GM21529 (cell line): ENCODE measurements at regions not wholly inside any gene's neighbourhood (a gene's known extent, or its start where the extent isn't known, plus 50 kb on each side); places are given as distances from the start of the nearest gene placed in this dataset.
"Not testable (repeated sequence)": the region's sequence is repeated elsewhere in the genome, so short reads cannot be mapped to it uniquely, and the experiment has no call there.

ENCODE experiments used
- ATAC-seq: cut with Tn5 transposase; IDR thresholded peaks from one replicate; pipeline ENCODE4 v1.9.1; 2021; ENCODE audit not compliant: unreplicated experiment

GRCh38 chr13:99796175-99796819, 175.3 kb downstream of the ZIC5 start:
- ATAC-seq = no peak

- no peak for ATAC-seq
These were observed 179.3 kb downstream of the ZIC5 start for GRCh38 chr13:99792079-99792921.

GRCh38 chr13:99782669-99783068, 188.9 kb downstream of the ZIC5 start:
- no peak for ATAC-seq

GRCh38 chr13:99778500-99778899, 193.1 kb downstream of the ZIC5 start:
- ATAC-seq = no peak

GRCh38 chr13:99777873-99778272, 193.7 kb downstream of the ZIC5 start:
- no peak for ATAC-seq

GRCh38 chr13:99774644-99775043, 196.9 kb downstream of the ZIC5 start:
- ATAC-seq = no peak

GRCh38 chr13:99768986-99769385, 202.6 kb downstream of the ZIC5 start:
- no peak for ATAC-seq

- ATAC-seq = no peak
These were observed 204.9 kb downstream of the ZIC5 start for GRCh38 chr13:99766641-99767045.

GRCh38 chr13:99765869-99766268, 205.7 kb downstream of the ZIC5 start:
- ATAC-seq = no peak

- no peak for ATAC-seq
These were observed 211.1 kb downstream of the ZIC5 start for GRCh38 chr13:99760456-99760855.

- ATAC-seq = no peak
These were observed 212.4 kb downstream of the ZIC5 start for GRCh38 chr13:99759163-99759552.

GRCh38 chr13:99758460-99759162, 213.0 kb downstream of the ZIC5 start:
- ATAC-seq = no peak

GRCh38 chr13:99757756-99758459, 213.7 kb downstream of the ZIC5 start:
- no peak for ATAC-seq

GRCh38 chr13:99756281-99756680, 215.3 kb downstream of the ZIC5 start:
- ATAC-seq = no peak

GRCh38 chr13:99754750-99755149, 216.8 kb downstream of the ZIC5 start:
- ATAC-seq = not testable (repeated sequence)

GRCh38 chr13:99752373-99752772, 219.2 kb downstream of the ZIC5 start:
- no peak for ATAC-seq

- ATAC-seq = no peak
These were observed 219.9 kb downstream of the ZIC5 start for GRCh38 chr13:99751517-99752199.

GRCh38 chr13:99750951-99751350, 220.6 kb downstream of the ZIC5 start:
- no peak for ATAC-seq

GRCh38 chr13:99749271-99750019, 222.1 kb downstream of the ZIC5 start:
- no peak for ATAC-seq

- ATAC-seq = no peak
These were observed 224.2 kb downstream of the ZIC5 start for GRCh38 chr13:99747403-99747710.
